K562 (cell line): ENCODE measurements at regions not wholly inside any gene's neighbourhood (a gene's known extent, or its start where the extent isn't known, plus 50 kb on each side); places are given as distances from the start of the nearest gene placed in this dataset.

Source experiments
- KDM1A ChIP-seq, 2 experiments: fragments of 450-650 bp; IDR thresholded peaks; 2 replicates each; pipeline ENCODE4 v1.6.1; 2016; ENCODE audit warnings: mild to moderate bottlenecking in 2 of 2
- TCF7L2 ChIP-seq: fragments of 150-350 bp; IDR thresholded peaks from 2 replicates; pipeline ENCODE4 v1.6.1; 2016; ENCODE audit warnings: low read depth, mild to moderate bottlenecking, low read length, moderate library complexity
- YY1 ChIP-seq, 3 experiments: IDR thresholded peaks; 2 replicates each; pipeline ENCODE4 v1.6.1; 2011; ENCODE audit warnings: low read length in 2 of 3, mild to moderate bottlenecking in 2 of 3, moderate library complexity in 2 of 3, borderline replicate concordance in 1 of 3, control low read depth in 1 of 3, low read depth in 1 of 3; ENCODE audit not compliant: insufficient read depth in 3 of 3, insufficient replicate concordance in 2 of 3, control insufficient read depth in 1 of 3, insufficient read length in 1 of 3; ENCODE audit errors: extremely low read depth in 1 of 3
- ZNF224 ChIP-seq: sonication (generic); formaldehyde crosslinking; IDR thresholded peaks from 2 replicates; pipeline ENCODE4 v1.8.0; 2022; ENCODE audit warnings: mild to moderate bottlenecking, missing genetic modification reagents
- TF ChIP-seq, protein P1 (sequence below): sonication (generic); formaldehyde crosslinking; IDR thresholded peaks from 2 replicates; pipeline ENCODE4 v1.8.1; 2022; ENCODE audit warnings: missing genetic modification reagents
- TF ChIP-seq, protein P2 (sequence below): sonication (generic); formaldehyde crosslinking; IDR thresholded peaks from 2 replicates; pipeline ENCODE4 v1.8.0; 2023; ENCODE audit warnings: mild to moderate bottlenecking, missing genetic modification reagents
- TF ChIP-seq, protein P3 (sequence below): fragments of 150-350 bp; IDR thresholded peaks from 2 replicates; pipeline ENCODE4 v1.6.1; 2014; ENCODE audit warnings: low read depth, mild to moderate bottlenecking, low read length, borderline replicate concordance

DNA sequence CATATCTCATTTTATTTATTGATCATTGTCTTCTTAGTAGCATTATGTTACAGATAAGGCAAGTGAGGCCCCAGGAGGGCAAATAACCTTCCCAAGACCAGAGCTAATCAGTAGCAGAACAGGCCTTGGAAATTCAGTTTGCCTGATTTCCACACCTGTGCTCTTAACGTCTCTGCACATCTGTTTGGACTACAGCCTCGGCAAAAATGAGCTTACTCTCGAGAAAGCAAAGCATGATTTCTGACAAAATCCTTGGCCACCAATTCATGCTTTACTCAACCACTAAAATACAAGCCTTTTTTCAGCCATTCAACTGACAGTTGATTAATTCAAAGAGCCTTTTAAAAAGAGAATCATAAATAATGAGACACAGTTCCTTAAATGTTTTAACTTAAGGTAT, 309.3 kb upstream of the HTR2A start:
- TF ChIP-seq, protein P1, sequence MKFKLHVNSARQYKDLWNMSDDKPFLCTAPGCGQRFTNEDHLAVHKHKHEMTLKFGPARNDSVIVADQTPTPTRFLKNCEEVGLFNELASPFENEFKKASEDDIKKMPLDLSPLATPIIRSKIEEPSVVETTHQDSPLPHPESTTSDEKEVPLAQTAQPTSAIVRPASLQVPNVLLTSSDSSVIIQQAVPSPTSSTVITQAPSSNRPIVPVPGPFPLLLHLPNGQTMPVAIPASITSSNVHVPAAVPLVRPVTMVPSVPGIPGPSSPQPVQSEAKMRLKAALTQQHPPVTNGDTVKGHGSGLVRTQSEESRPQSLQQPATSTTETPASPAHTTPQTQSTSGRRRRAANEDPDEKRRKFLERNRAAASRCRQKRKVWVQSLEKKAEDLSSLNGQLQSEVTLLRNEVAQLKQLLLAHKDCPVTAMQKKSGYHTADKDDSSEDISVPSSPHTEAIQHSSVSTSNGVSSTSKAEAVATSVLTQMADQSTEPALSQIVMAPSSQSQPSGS (CRISPR knock-in tag) = no peak
- TF ChIP-seq, protein P2, sequence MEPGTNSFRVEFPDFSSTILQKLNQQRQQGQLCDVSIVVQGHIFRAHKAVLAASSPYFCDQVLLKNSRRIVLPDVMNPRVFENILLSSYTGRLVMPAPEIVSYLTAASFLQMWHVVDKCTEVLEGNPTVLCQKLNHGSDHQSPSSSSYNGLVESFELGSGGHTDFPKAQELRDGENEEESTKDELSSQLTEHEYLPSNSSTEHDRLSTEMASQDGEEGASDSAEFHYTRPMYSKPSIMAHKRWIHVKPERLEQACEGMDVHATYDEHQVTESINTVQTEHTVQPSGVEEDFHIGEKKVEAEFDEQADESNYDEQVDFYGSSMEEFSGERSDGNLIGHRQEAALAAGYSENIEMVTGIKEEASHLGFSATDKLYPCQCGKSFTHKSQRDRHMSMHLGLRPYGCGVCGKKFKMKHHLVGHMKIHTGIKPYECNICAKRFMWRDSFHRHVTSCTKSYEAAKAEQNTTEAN = no peak
- TF ChIP-seq ZNF224 (no peak), YY1 (IDR thresholded peaks at IDR 0.05; ENCODE audit: borderline replicate concordance in 1 of 3, control insufficient read depth in 1 of 3, extremely low read depth in 1 of 3, insufficient read depth in 3 of 3, insufficient read length in 1 of 3, insufficient replicate concordance in 2 of 3, low read depth in 1 of 3, low read length in 2 of 3) (no peak), KDM1A (IDR thresholded peaks at IDR 0.05) (no peak), TCF7L2 (no peak)
- TF ChIP-seq, protein P3, sequence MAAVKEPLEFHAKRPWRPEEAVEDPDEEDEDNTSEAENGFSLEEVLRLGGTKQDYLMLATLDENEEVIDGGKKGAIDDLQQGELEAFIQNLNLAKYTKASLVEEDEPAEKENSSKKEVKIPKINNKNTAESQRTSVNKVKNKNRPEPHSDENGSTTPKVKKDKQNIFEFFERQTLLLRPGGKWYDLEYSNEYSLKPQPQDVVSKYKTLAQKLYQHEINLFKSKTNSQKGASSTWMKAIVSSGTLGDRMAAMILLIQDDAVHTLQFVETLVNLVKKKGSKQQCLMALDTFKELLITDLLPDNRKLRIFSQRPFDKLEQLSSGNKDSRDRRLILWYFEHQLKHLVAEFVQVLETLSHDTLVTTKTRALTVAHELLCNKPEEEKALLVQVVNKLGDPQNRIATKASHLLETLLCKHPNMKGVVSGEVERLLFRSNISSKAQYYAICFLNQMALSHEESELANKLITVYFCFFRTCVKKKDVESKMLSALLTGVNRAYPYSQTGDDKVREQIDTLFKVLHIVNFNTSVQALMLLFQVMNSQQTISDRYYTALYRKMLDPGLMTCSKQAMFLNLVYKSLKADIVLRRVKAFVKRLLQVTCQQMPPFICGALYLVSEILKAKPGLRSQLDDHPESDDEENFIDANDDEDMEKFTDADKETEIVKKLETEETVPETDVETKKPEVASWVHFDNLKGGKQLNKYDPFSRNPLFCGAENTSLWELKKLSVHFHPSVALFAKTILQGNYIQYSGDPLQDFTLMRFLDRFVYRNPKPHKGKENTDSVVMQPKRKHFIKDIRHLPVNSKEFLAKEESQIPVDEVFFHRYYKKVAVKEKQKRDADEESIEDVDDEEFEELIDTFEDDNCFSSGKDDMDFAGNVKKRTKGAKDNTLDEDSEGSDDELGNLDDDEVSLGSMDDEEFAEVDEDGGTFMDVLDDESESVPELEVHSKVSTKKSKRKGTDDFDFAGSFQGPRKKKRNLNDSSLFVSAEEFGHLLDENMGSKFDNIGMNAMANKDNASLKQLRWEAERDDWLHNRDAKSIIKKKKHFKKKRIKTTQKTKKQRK = no peak
